Neuronal stem cell (in vitro differentiated cells): ENCODE measurements at regions not wholly inside any gene's neighbourhood (a gene's known extent, or its start where the extent isn't known, plus 50 kb on each side); places are given as distances from the start of the nearest gene placed in this dataset.

ENCODE experiments used
- DNase-seq: peaks from one replicate; pipeline ENCODE4 v3.0.0-alpha.2; 2013; ENCODE audit warnings: low spot score
- H2AFZ ChIP-seq: one replicate; pipeline ENCODE4 v1.6.1; 2013; ENCODE audit warnings: mild to moderate bottlenecking, low read length, inconsistent platforms
- H2AK5ac ChIP-seq: 2 replicates; pipeline ENCODE4 v1.6.1; 2013; ENCODE audit warnings: low read depth, mild to moderate bottlenecking, inconsistent platforms, low read length, moderate library complexity, mixed read lengths
- H2BK120ac ChIP-seq: 2 replicates; pipeline ENCODE4 v1.6.1; 2013; ENCODE audit warnings: low read depth, mild to moderate bottlenecking, inconsistent platforms, low read length, moderate library complexity, mixed read lengths
- H2BK12ac ChIP-seq: one replicate; pipeline ENCODE4 v1.6.1; 2013; ENCODE audit warnings: low read length, inconsistent platforms
- H2BK15ac ChIP-seq: 2 replicates; pipeline ENCODE4 v1.6.1; 2013; ENCODE audit warnings: mild to moderate bottlenecking, low read length, inconsistent platforms, mixed read lengths
- H2BK5ac ChIP-seq: one replicate; pipeline ENCODE4 v1.6.1; 2013; ENCODE audit warnings: inconsistent platforms, mild to moderate bottlenecking, low read length, moderate library complexity
- H3K14ac ChIP-seq: one replicate; pipeline ENCODE4 v1.6.1; 2013; ENCODE audit warnings: low read length, inconsistent platforms
- H3K18ac ChIP-seq: 2 replicates; pipeline ENCODE4 v1.6.1; 2013; ENCODE audit warnings: low read length, inconsistent platforms
- H3K23ac ChIP-seq: 2 replicates; pipeline ENCODE4 v1.6.1; 2013; ENCODE audit warnings: low read depth, mild to moderate bottlenecking, mixed read lengths, low read length, inconsistent platforms; ENCODE audit not compliant: poor library complexity
- H3K27ac ChIP-seq: replicated peaks from 3 replicates; pipeline ENCODE4 v1.5.1; 2013; ENCODE audit warnings: low read length, inconsistent platforms
- H3K27me3 ChIP-seq, 3 experiments: 2 replicates each; pipeline ENCODE4 v1.6.1; 2013; ENCODE audit warnings: low read length in 3 of 3, mild to moderate bottlenecking in 2 of 3, inconsistent platforms in 1 of 3, low read depth in 1 of 3, mixed read lengths in 1 of 3, moderate library complexity in 1 of 3; ENCODE audit not compliant: control insufficient read depth in 3 of 3, insufficient read depth in 3 of 3
- H3K36me3 ChIP-seq, 2 donors: replicated peaks in 1 of 2; 2 replicates each; pipeline ENCODE4 v1.6.1; 2013; ENCODE audit warnings: low read length in 2 of 2; ENCODE audit not compliant: control insufficient read depth in 2 of 2, insufficient read depth in 2 of 2
- H3K4ac ChIP-seq: 2 replicates; pipeline ENCODE4 v1.6.1; 2013; ENCODE audit warnings: inconsistent platforms, mild to moderate bottlenecking, low read length, moderate library complexity
- H3K4me1 ChIP-seq, 2 donors: 1 replicate in 1 of 2; 2 replicates in 1 of 2; pipeline ENCODE4 v1.6.1; 2013; ENCODE audit warnings: low read length in 2 of 2, low read depth in 1 of 2; ENCODE audit not compliant: control insufficient read depth in 2 of 2, insufficient read depth in 1 of 2
- H3K4me2 ChIP-seq: one replicate; pipeline ENCODE4 v1.6.1; 2013; ENCODE audit warnings: mild to moderate bottlenecking, low read length, inconsistent platforms; ENCODE audit not compliant: insufficient read depth, poor library complexity, severe bottlenecking
- H3K4me3 ChIP-seq, 2 donors: 2 replicates each; pipeline ENCODE4 v1.5.1; 2013; ENCODE audit warnings: low read length in 2 of 2, mild to moderate bottlenecking in 2 of 2, inconsistent platforms in 1 of 2, moderate library complexity in 1 of 2
- H3K79me1 ChIP-seq: one replicate; pipeline ENCODE4 v1.6.1; 2013; ENCODE audit warnings: low read depth, mild to moderate bottlenecking, inconsistent platforms, low read length, moderate library complexity
- H3K9ac ChIP-seq: one replicate; pipeline ENCODE4 v1.6.1; 2013; ENCODE audit warnings: mild to moderate bottlenecking, low read depth, low read length, inconsistent platforms; ENCODE audit not compliant: poor library complexity
- H3K9me3 ChIP-seq, 2 donors: replicated peaks in 1 of 2; 2 replicates each; pipeline versions ENCODE3 to v1.6.1; 2013; ENCODE audit warnings: low read length in 2 of 2, mild to moderate bottlenecking in 2 of 2, inconsistent platforms in 1 of 2, low read depth in 1 of 2, mixed read lengths in 1 of 2, moderate library complexity in 1 of 2; ENCODE audit not compliant: control insufficient read depth in 2 of 2, insufficient read depth in 1 of 2
- H4K8ac ChIP-seq: one replicate; pipeline ENCODE4 v1.6.1; 2013; ENCODE audit warnings: low read depth, mild to moderate bottlenecking, inconsistent platforms, low read length, moderate library complexity
- H4K91ac ChIP-seq: one replicate; pipeline ENCODE4 v1.6.1; 2013; ENCODE audit warnings: low read length, low read depth, mild to moderate bottlenecking, inconsistent platforms; ENCODE audit not compliant: poor library complexity
- WGBS, 2 donors: extraction: QIAGEN DNeasy Blood & Tissue Kit; methylation state at CpG; one replicate each; pipeline ENCODE4 v1.1.7; 2013; ENCODE audit warnings: missing lambda C conversion rate in 2 of 2, mixed read lengths in 1 of 2; ENCODE audit not compliant: insufficient read length in 2 of 2, insufficient replicate concordance in 1 of 2; ENCODE audit errors: extremely low coverage in 2 of 2; 5-methylcytosine and 5-hydroxymethylcytosine counted together

DNA sequence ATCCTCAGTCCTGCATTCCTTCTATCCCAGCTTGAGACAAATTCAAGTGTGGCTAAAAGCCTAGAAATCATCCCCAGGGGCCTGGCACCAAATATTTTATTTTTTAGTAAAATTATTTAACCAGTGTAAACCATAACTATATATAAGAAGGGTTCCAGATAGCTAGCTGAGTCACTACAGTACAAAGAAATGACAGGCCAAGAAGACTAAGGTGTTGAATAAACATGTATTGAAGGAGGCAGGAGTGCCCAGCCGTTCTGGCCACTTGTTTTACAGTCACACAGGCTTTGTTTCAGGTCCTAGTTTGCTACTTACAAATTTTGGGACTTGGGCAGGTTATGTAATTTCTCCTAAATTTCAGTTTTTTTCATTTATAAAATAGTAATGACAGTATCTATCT, 225.9 kb upstream of the PITX2 start:
- no peak overlapping the region for H3K27ac ChIP-seq
- peaks cover 0 to 4% of the 10 kb centered on the region in 2 donors for H3K4me1 ChIP-seq
- no peak overlapping the region for H2BK15ac ChIP-seq
- no CpG with 5 or more reads among the region's 1 CpG for WGBS, 2 donors
- H4K91ac ChIP-seq = no peak overlapping the region
- H3K36me3 ChIP-seq = no peaks in the 10 kb centered on the region
- H3K4ac ChIP-seq = no peak overlapping the region
- no peak overlapping the region for H2BK12ac ChIP-seq
- no peak overlapping the region for H3K18ac ChIP-seq
- no peak overlapping the region for H3K23ac ChIP-seq
- no peaks in the 10 kb centered on the region for H3K27me3 ChIP-seq
- no peak overlapping the region for H3K9ac ChIP-seq
- no peaks in the 10 kb centered on the region for H3K9me3 ChIP-seq
- no peak for DNase-seq
- H3K4me3 ChIP-seq = no peak overlapping the region
- no peak overlapping the region for H3K14ac ChIP-seq
- H3K4me2 ChIP-seq = no peak overlapping the region
- H2AK5ac ChIP-seq = no peak overlapping the region
- no peak overlapping the region for H2BK5ac ChIP-seq
- H3K79me1 ChIP-seq = no peaks in the 10 kb centered on the region
- H2BK120ac ChIP-seq = no peak overlapping the region
- no peak overlapping the region for H2AFZ ChIP-seq
- H4K8ac ChIP-seq = no peak overlapping the region

DNA sequence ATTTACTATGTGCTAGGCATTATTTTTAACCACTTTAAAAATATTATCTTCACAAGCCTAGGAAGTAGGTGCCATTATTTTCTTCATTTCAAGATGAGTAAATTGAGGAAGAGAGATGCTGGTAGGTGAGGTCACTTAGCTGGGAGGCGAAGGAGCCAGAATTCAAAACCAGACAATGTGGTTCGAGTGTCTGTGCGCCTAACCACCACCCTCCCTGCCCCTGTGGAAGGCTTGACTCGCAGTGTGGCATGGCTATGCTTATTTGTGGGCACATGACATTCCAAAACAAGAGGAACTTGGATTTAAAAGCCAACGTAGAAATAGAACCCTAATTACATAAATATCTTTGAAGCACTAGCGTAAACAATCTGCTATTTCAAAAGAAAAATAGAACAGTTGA, 226.6 kb upstream of the PITX2 start:
- no peak overlapping the region for H2BK120ac ChIP-seq
- H3K4me3 ChIP-seq = no peak overlapping the region
- H3K27ac ChIP-seq = no peak overlapping the region
- H3K27me3 ChIP-seq = no peaks in the 10 kb centered on the region
- H3K4ac ChIP-seq = no peak overlapping the region
- H3K36me3 ChIP-seq = no peaks in the 10 kb centered on the region
- H3K18ac ChIP-seq = no peak overlapping the region
- no peak overlapping the region for H4K8ac ChIP-seq
- H2BK5ac ChIP-seq = no peak overlapping the region
- H3K14ac ChIP-seq = no peak overlapping the region
- H2AFZ ChIP-seq = no peak overlapping the region
- no peak for DNase-seq
- no peaks in the 10 kb centered on the region for H3K9me3 ChIP-seq
- no peak overlapping the region for H2AK5ac ChIP-seq
- H2BK12ac ChIP-seq = no peak overlapping the region
- H3K23ac ChIP-seq = no peak overlapping the region
- no peaks in the 10 kb centered on the region for H3K79me1 ChIP-seq
- no peak overlapping the region for H3K9ac ChIP-seq
- H3K4me2 ChIP-seq = no peak overlapping the region
- no CpG with 5 or more reads among the region's 6 CpGs for WGBS, 2 donors
- no peak overlapping the region for H4K91ac ChIP-seq
- peaks cover 0 to 4% of the 10 kb centered on the region in 2 donors for H3K4me1 ChIP-seq
- H2BK15ac ChIP-seq = no peak overlapping the region

DNA sequence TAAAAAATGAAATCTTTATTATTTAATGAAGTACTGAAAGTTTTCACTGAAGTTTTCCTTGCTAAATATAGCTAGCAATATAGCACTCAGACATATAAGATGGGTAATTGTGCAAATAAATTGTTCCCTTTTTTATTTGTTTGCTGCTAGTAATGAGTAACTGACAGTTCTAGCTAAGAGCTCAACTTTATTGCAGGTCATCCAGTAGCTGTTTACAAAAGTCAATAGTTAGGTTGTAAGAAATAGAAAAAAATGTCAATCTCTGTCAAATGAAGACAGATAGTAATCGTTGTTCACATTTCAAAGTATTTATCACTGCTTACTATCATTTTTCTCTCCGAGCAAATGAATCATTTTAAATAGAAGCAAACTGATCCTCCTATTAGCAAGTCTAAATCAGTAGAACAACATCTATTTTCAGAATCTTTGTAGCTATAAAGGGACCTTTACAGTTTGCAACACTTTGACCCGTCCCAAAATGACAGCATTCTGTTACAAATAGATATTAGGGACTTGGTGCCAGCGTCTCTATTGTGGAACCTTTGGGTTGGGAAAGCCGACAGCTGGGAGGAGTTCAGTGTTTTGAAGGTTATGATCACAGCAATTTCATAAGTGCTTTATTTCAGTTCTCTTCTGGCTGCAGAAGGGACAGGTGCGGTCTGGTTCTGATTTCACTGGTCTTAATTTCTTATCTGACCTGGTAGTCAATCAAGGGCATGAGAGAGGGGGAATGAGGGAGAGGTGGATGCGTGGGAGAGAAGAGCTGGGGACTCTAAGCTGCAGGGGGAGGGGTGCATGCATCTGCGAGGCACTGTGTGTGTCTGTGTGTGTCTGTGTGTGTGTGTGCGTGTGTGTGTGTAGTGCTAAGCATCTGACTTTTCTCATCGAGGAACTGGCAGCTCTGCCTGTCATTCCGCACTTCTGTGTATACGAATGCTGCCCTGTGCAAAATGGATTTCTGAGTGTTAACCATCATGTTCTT, 227.9 kb upstream of the PITX2 start:
- peaks cover 0 to 4% of the 10 kb centered on the region in 2 donors for H3K4me1 ChIP-seq
- H3K4me3 ChIP-seq = no peak overlapping the region
- no peak overlapping the region for H3K23ac ChIP-seq
- H3K79me1 ChIP-seq = no peaks in the 10 kb centered on the region
- no peak overlapping the region for H2BK15ac ChIP-seq
- no peak overlapping the region for H2BK120ac ChIP-seq
- no CpG with 5 or more reads among the region's 12 CpGs for WGBS, 2 donors
- H2AFZ ChIP-seq = no peak overlapping the region
- no peak overlapping the region for H3K14ac ChIP-seq
- no peak overlapping the region for H3K4ac ChIP-seq
- no peak overlapping the region for H2BK12ac ChIP-seq
- no peak overlapping the region for H4K91ac ChIP-seq
- H3K9me3 ChIP-seq = no peaks in the 10 kb centered on the region
- no peak overlapping the region for H2BK5ac ChIP-seq
- no peak overlapping the region for H2AK5ac ChIP-seq
- peak; percentile 24 for DNase-seq
- H4K8ac ChIP-seq = no peak overlapping the region
- H3K18ac ChIP-seq = no peak overlapping the region
- H3K27me3 ChIP-seq = no peaks in the 10 kb centered on the region
- no peaks in the 10 kb centered on the region for H3K36me3 ChIP-seq
- H3K27ac ChIP-seq = no peak overlapping the region
- no peak overlapping the region for H3K9ac ChIP-seq
- H3K4me2 ChIP-seq = no peak overlapping the region

DNA sequence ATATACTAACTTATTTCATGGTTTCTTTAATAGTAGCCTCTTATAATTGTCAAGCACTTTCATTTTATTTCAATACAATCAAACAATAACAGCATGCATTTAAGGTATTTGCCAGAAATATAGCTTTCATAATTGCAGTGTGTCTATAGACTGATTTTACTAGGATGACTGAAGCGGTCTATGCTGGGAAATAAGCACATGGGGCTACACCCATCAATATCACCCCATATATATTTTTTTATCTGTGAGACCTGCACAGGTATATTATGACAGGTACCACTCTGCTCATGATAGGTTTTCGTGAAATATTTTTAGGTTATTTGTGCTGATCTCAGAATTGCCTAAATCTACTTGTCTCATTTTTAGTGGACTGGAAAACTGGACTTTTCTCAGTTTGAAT, 229.1 kb upstream of the PITX2 start:
- no CpG with 5 or more reads among the region's 2 CpGs for WGBS, 2 donors
- no peak overlapping the region for H3K27ac ChIP-seq

More for the DNA sequence above, 229.1 kb upstream of the PITX2 start:
- no peaks in the 10 kb centered on the region for H3K36me3 ChIP-seq
- H2BK15ac ChIP-seq = no peak overlapping the region
- no peaks in the 10 kb centered on the region for H3K9me3 ChIP-seq
- H3K14ac ChIP-seq = no peak overlapping the region
- H2AK5ac ChIP-seq = no peak overlapping the region
- H2AFZ ChIP-seq = no peak overlapping the region
- no peaks in the 10 kb centered on the region for H3K27me3 ChIP-seq
- no peak overlapping the region for H3K4me2 ChIP-seq
- no peak overlapping the region for H3K9ac ChIP-seq
- no peak overlapping the region for H3K23ac ChIP-seq
- H3K18ac ChIP-seq = no peak overlapping the region
- DNase-seq = no peak
- no peak overlapping the region for H4K91ac ChIP-seq
- no peaks in the 10 kb centered on the region for H3K79me1 ChIP-seq
- H2BK5ac ChIP-seq = no peak overlapping the region
- H3K4ac ChIP-seq = no peak overlapping the region
- H2BK120ac ChIP-seq = no peak overlapping the region
- no peak overlapping the region for H4K8ac ChIP-seq
- no peak overlapping the region for H3K4me3 ChIP-seq
- H2BK12ac ChIP-seq = no peak overlapping the region
- H3K4me1 ChIP-seq = peaks cover 0 to 4% of the 10 kb centered on the region in 2 donors
